ENCODE measurements at regions not wholly inside any gene's neighbourhood (a gene's known extent, or its start where the extent isn't known, plus 50 kb on each side); places are given as distances from the start of the nearest gene placed in this dataset.

DNA sequence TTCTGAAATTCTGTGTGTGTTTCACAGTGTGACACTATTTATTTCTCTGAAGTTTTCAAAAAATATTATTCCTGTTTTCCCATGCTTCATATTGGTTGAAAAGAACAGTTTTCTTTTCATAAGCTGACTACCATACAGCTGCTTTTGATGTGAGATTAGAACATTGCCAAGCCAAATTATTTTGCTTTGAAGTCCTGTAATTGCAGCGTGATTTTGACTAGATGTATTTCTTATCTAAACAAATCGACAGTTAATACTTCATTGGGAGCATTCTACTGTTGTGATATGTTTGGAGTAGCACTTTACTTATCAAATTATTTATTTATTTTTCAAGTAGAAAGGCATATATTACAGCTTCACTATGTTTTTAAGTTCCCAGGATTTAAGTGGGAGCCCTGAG, 132.0 kb downstream of the DACT1 start:
- TF ChIP-seq, protein P1, sequence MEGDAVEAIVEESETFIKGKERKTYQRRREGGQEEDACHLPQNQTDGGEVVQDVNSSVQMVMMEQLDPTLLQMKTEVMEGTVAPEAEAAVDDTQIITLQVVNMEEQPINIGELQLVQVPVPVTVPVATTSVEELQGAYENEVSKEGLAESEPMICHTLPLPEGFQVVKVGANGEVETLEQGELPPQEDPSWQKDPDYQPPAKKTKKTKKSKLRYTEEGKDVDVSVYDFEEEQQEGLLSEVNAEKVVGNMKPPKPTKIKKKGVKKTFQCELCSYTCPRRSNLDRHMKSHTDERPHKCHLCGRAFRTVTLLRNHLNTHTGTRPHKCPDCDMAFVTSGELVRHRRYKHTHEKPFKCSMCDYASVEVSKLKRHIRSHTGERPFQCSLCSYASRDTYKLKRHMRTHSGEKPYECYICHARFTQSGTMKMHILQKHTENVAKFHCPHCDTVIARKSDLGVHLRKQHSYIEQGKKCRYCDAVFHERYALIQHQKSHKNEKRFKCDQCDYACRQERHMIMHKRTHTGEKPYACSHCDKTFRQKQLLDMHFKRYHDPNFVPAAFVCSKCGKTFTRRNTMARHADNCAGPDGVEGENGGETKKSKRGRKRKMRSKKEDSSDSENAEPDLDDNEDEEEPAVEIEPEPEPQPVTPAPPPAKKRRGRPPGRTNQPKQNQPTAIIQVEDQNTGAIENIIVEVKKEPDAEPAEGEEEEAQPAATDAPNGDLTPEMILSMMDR (conservative IDR thresholded peaks at IDR 0.05): no peak
- TF ChIP-seq EZH2 (IDR thresholded peaks at IDR 0.05; ENCODE audit: low read depth): no peak
